Mononuclear cell (primary cell): ENCODE measurements at regions not wholly inside any gene's neighbourhood (a gene's known extent, or its start where the extent isn't known, plus 50 kb on each side); places are given as distances from the start of the nearest gene placed in this dataset.

Experiments used
- H3K27me3 ChIP-seq: 2 replicates; pipeline ENCODE4 v1.6.0; 2011; ENCODE audit warnings: low read length, control low read depth; ENCODE audit not compliant: insufficient read depth
- H3K4me1 ChIP-seq: 2 replicates; pipeline ENCODE4 v1.5.1; 2011; ENCODE audit warnings: mild to moderate bottlenecking, low read length, control low read depth; ENCODE audit not compliant: insufficient read depth
- H3K4me3 ChIP-seq: 2 replicates; pipeline ENCODE4 v1.5.1; 2011; ENCODE audit warnings: mild to moderate bottlenecking, low read length, moderate library complexity
- H3K9me3 ChIP-seq: 2 replicates; pipeline ENCODE4 v1.5.1; 2011; ENCODE audit warnings: low read depth, mild to moderate bottlenecking, control low read depth, low read length

DNA sequence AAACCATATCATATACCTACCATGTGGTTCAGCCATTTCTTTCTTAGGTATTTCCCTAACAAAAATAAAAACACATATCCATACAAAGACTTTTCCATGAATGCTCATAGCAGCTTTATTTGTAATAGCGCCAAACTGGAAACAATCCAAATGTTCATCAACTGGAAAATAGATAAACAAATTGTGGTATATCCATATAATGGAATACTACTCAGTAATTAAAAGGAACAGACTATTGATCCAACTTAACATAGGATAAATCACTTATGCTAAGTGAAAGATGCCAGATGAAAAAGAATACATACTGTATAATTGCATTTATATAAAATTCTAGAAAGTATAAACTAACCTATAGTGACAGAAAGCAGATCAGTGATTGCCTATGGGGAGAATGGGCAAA lies 323.3 kb downstream of the BUD13 start:
- no peaks in the 10 kb centered on the region for H3K4me1 ChIP-seq

GRCh38 chr11:116446048-116446941 lies 326.5 kb downstream of the BUD13 start:
- H3K4me1 ChIP-seq, result no peaks in the 10 kb centered on the region

More for the DNA sequence above, 323.3 kb downstream of the BUD13 start:
- H3K27me3 ChIP-seq, result peaks cover 2% of the 10 kb centered on the region
- no peak overlapping the region for H3K4me3 ChIP-seq
- H3K9me3 ChIP-seq, result no peaks in the 10 kb centered on the region

DNA sequence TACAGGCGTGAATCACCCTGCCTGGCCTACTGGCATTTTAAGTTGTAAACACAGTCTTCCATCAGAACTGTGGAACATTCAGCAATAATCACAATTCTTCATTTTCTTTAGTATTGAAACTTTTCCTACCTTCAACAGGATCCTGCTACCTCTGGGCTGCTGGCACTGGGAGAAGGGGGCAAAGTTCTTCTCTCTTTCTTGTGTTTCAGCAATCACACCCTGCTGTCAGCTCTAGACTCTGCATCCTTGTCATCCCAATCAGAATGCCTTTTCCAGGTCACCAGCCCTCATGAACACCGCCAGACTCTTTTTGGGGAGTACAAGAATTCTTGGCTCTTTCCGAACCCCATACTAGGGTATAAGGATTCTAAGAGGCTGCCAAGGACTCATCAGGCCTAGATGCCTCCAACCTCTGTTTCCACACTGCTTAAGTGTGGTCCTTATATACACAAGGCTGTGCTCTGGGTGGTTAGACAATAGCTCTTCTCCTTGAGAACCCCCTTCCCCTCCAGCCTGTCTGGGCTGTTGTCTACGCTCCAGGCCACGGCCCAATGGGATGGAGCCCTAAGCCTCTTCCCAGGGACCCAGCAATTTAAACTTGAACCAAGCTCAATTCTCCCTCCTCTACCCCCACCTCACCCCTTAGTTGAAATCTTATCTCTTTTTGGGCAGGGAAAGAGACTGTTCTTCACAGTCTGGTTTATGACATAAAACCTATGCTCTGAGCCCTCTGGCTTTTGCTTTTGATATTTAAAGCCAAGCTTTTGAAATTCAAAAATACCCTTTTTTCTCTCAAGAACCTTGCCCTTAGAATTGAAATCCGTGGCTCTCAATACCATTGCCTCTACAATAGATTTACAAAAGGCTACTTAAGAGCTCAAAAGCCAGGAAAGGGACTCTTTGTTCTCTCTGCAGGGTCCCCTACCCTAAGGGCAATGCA lies 327.4 kb downstream of the BUD13 start:
- Histone ChIP-seq H3K4me1 (no peaks in the 10 kb centered on the region), H3K4me3 (no peak overlapping the region)

More at GRCh38 chr11:116446048-116446941, 326.5 kb downstream of the BUD13 start:
- no peak overlapping the region for H3K4me3 ChIP-seq
- peaks cover 2% of the 10 kb centered on the region for H3K27me3 ChIP-seq
- no peaks in the 10 kb centered on the region for H3K9me3 ChIP-seq

DNA sequence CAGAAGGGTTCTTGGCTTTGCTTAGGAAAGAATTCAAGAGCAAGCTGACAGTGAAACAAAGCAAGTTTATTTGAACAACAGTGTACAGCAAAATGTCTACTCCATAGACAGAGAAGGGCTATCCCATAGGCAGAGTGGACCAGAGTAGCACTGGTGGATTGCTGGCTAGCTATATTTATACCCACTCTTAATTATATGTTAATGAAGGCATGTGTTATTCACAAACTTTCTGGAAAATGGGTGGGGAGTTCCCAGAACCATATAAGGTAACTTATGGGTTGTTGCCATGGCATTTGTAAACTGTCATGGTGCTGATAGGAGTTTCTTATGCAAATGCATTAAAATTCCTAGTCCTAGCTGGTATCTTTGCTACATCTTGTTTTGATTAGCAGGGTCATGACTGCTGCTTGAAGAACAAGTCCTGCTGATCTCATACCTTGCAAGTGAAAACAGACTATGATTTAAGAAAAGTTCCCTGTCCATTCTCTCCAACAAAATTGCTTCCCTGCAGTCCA lies 330.5 kb downstream of the BUD13 start:
- H3K4me3 ChIP-seq, result no peak overlapping the region
- H3K27me3 ChIP-seq, result no peaks in the 10 kb centered on the region
- H3K4me1 ChIP-seq, result no peaks in the 10 kb centered on the region
- no peaks in the 10 kb centered on the region for H3K9me3 ChIP-seq

More for the DNA sequence above, 327.4 kb downstream of the BUD13 start:
- Histone ChIP-seq H3K27me3 (peaks cover 2% of the 10 kb centered on the region), H3K9me3 (no peaks in the 10 kb centered on the region)

- Histone ChIP-seq H3K27me3 (no peaks in the 10 kb centered on the region), H3K4me1 (no peaks in the 10 kb centered on the region), H3K4me3 (no peak overlapping the region), H3K9me3 (no peaks in the 10 kb centered on the region)
These were observed 333.5 kb downstream of the BUD13 start for GRCh38 chr11:116439361-116439677.

GRCh38 chr11:116438651-116439360 lies 334.0 kb downstream of the BUD13 start:
- H3K27me3 ChIP-seq, result no peaks in the 10 kb centered on the region
- no peaks in the 10 kb centered on the region for H3K4me1 ChIP-seq
- no peaks in the 10 kb centered on the region for H3K9me3 ChIP-seq
- no peak overlapping the region for H3K4me3 ChIP-seq

GRCh38 chr11:116434986-116435385 lies 337.8 kb downstream of the BUD13 start:
- Histone ChIP-seq H3K4me1 (no peaks in the 10 kb centered on the region), H3K9me3 (no peaks in the 10 kb centered on the region), H3K4me3 (no peak overlapping the region), H3K27me3 (no peaks in the 10 kb centered on the region)

- Histone ChIP-seq H3K4me1 (no peaks in the 10 kb centered on the region), H3K9me3 (no peaks in the 10 kb centered on the region), H3K27me3 (no peaks in the 10 kb centered on the region), H3K4me3 (no peak overlapping the region)
These were observed 340.5 kb downstream of the BUD13 start for GRCh38 chr11:116432301-116432700.

DNA sequence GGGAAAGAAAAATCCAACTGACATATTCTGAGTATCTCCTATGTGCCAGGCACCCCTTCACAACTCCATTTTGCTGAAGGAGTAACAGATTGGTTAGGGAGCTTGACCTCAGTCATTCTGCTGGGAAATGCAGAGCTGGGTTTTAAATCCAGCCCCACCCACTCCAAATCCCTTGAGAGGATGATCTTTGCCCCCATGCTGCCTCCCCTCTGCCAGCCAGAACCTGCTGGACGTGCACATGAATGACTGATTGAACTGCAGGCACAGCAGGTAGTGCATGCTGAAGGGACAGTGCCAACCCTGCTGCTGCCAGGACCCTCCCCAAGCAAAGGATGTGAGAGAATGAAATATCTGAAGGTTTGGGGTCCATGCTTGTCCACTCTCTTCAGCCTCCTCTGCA lies 340.9 kb downstream of the BUD13 start:
- H3K4me1 ChIP-seq, result no peaks in the 10 kb centered on the region
- H3K9me3 ChIP-seq, result no peaks in the 10 kb centered on the region
- no peak overlapping the region for H3K4me3 ChIP-seq
- H3K27me3 ChIP-seq, result no peaks in the 10 kb centered on the region

- H3K27me3 ChIP-seq, result no peaks in the 10 kb centered on the region
- H3K4me3 ChIP-seq, result no peak overlapping the region
- no peaks in the 10 kb centered on the region for H3K4me1 ChIP-seq
- H3K9me3 ChIP-seq, result no peaks in the 10 kb centered on the region
These were observed 344.2 kb downstream of the BUD13 start for GRCh38 chr11:116428638-116428975.

DNA sequence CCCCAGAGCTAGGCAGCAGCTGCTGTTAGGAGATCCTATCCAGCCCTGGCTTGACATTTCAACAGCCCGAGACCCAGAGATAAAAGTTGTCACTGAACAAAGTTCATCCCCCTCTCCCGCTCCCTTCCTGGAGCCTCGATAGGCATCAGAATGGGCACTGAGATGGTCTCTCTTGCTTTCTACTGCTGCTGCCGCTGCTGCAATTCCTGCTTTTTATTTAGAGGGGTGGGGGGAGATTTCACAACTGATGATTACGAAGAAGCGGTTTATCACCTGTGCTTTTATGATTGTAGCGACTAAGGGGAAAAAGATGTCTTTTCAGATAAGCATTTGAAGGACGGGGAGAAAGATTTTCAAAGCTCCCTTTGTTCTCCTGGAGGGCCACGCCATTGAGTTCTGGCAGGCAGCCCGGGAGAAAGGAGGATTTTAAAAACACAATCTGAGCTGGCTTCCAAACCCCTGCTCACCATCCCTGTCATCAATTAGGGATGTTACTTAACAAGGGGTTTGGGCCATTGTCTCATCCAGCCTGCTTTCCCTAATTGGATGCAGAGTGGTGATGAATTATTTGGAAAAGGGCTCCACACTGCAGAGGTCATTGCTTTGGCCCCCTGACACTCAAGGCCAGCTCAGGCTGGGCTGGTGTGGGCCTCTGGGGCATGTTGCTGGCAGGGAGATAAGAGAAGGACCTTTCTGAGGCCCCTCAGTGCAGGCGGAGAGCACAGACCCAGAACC lies 344.7 kb downstream of the BUD13 start:
- Histone ChIP-seq H3K9me3 (no peaks in the 10 kb centered on the region), H3K4me3 (no peak overlapping the region), H3K27me3 (no peaks in the 10 kb centered on the region), H3K4me1 (no peaks in the 10 kb centered on the region)

- no peaks in the 10 kb centered on the region for H3K27me3 ChIP-seq
- no peaks in the 10 kb centered on the region for H3K9me3 ChIP-seq
- H3K4me1 ChIP-seq, result no peaks in the 10 kb centered on the region
- H3K4me3 ChIP-seq, result no peak overlapping the region
These were observed 345.4 kb downstream of the BUD13 start for GRCh38 chr11:116427337-116427902.

DNA sequence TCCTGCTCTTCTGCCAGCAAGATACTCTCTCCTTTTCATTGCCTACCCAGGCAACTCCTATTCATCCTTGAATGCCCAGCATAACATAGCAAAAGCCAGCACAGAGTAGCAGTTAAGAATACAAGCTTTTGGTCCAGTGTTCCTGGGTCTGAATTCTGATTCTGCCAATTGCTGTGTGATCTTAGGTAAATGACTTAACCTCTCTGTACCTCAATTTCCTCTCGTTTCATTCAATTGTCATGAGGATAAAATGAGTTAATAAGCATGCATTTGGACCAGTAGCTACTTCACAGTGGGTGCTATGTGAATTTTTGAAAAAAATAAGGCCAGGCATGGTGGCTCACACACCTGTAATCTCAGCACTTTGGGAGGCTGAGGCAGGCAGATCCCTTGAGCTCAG lies 346.0 kb downstream of the BUD13 start:
- Histone ChIP-seq H3K4me3 (no peak overlapping the region), H3K9me3 (no peaks in the 10 kb centered on the region), H3K4me1 (no peaks in the 10 kb centered on the region), H3K27me3 (no peaks in the 10 kb centered on the region)
